Colonic mucosa (tissue), 4 donors: ENCODE measurements at regions not wholly inside any gene's neighbourhood (a gene's known extent, or its start where the extent isn't known, plus 50 kb on each side); places are given as distances from the start of the nearest gene placed in this dataset.
"Not testable (repeated sequence)": the region's sequence is repeated elsewhere in the genome, so short reads cannot be mapped to it uniquely, and the experiment has no call there.

ENCODE experiments used
- DNase-seq: peaks from one replicate; pipeline ENCODE4 v3.0.0-alpha.2; 2020
- H3K27ac ChIP-seq: fragments of 200-600 bp; one replicate; pipeline ENCODE4 v1.8.0; 2021
- H3K27me3 ChIP-seq: fragments of 200-600 bp; one replicate; pipeline ENCODE4 v1.8.0; 2021
- H3K36me3 ChIP-seq: fragments of 200-600 bp; one replicate; pipeline ENCODE4 v1.8.0; 2021
- H3K4me1 ChIP-seq: fragments of 200-600 bp; one replicate; pipeline ENCODE4 v1.8.0; 2021; ENCODE audit warnings: mild to moderate bottlenecking
- H3K4me3 ChIP-seq: fragments of 200-600 bp; one replicate; pipeline ENCODE4 v1.8.0; 2021
- H3K9ac ChIP-seq, 2 donors: one replicate each; pipeline ENCODE4 v1.7.0; 2013; ENCODE audit warnings: control low read depth in 2 of 2, low read depth in 2 of 2, low read length in 2 of 2
- H3K9me3 ChIP-seq: fragments of 200-600 bp; one replicate; pipeline ENCODE4 v1.8.0; 2021
- intact Hi-C: fragments of 100-400 bp; cut with DNase I; formaldehyde crosslinking; loops from one replicate; pipeline ENCODE4 v1.14.1; 2022
- TF ChIP-seq, protein P1 (sequence below): fragments of 200-600 bp; IDR thresholded peaks from one replicate; pipeline ENCODE4 v1.8.0; 2022; ENCODE audit warnings: antibody characterized with exemption, mild to moderate bottlenecking
- donor health status: healthy.
- donor health status: DM: no; HTN: no; CAD: no.
- donor health status: DM: no; HTN: no; CAD: no.

GRCh38 chr3:33977227-33977626 lies 178.8 kb downstream of the PDCD6IP start:
- intact Hi-C loops: no loop called here
- H3K36me3 ChIP-seq: no peaks in the 10 kb centered on the region
- no peaks in the 10 kb centered on the region for H3K4me1 ChIP-seq
- no peak overlapping the region for H3K27ac ChIP-seq
- no peak overlapping the region for H3K4me3 ChIP-seq
- no peak overlapping the region for H3K9ac ChIP-seq
- no peaks in the 10 kb centered on the region for H3K9me3 ChIP-seq
- TF ChIP-seq, protein P1, sequence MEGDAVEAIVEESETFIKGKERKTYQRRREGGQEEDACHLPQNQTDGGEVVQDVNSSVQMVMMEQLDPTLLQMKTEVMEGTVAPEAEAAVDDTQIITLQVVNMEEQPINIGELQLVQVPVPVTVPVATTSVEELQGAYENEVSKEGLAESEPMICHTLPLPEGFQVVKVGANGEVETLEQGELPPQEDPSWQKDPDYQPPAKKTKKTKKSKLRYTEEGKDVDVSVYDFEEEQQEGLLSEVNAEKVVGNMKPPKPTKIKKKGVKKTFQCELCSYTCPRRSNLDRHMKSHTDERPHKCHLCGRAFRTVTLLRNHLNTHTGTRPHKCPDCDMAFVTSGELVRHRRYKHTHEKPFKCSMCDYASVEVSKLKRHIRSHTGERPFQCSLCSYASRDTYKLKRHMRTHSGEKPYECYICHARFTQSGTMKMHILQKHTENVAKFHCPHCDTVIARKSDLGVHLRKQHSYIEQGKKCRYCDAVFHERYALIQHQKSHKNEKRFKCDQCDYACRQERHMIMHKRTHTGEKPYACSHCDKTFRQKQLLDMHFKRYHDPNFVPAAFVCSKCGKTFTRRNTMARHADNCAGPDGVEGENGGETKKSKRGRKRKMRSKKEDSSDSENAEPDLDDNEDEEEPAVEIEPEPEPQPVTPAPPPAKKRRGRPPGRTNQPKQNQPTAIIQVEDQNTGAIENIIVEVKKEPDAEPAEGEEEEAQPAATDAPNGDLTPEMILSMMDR: no peak
- H3K27me3 ChIP-seq: no peaks in the 10 kb centered on the region
- no peak for DNase-seq

- no peaks in the 10 kb centered on the region for H3K27me3 ChIP-seq
- no peak for DNase-seq
- TF ChIP-seq, protein P1: no peak
- H3K9ac ChIP-seq: no peak overlapping the region
- no peak overlapping the region for H3K4me3 ChIP-seq
- H3K4me1 ChIP-seq: no peaks in the 10 kb centered on the region
- no peak overlapping the region for H3K27ac ChIP-seq
- H3K9me3 ChIP-seq: no peaks in the 10 kb centered on the region
- no peaks in the 10 kb centered on the region for H3K36me3 ChIP-seq
- intact Hi-C loops: no loop called here
These were observed 181.8 kb downstream of the PDCD6IP start for GRCh38 chr3:33980252-33980651.

GRCh38 chr3:33982269-33982798 lies 183.9 kb downstream of the PDCD6IP start:
- DNase-seq: no peak
- H3K27ac ChIP-seq: no peak overlapping the region
- H3K9me3 ChIP-seq: no peaks in the 10 kb centered on the region
- no peaks in the 10 kb centered on the region for H3K4me1 ChIP-seq
- no peak overlapping the region for H3K9ac ChIP-seq
- no peaks in the 10 kb centered on the region for H3K27me3 ChIP-seq
- H3K36me3 ChIP-seq: no peaks in the 10 kb centered on the region
- H3K4me3 ChIP-seq: no peak overlapping the region
- TF ChIP-seq, protein P1: no peak
- intact Hi-C loops: no loop called here

DNA sequence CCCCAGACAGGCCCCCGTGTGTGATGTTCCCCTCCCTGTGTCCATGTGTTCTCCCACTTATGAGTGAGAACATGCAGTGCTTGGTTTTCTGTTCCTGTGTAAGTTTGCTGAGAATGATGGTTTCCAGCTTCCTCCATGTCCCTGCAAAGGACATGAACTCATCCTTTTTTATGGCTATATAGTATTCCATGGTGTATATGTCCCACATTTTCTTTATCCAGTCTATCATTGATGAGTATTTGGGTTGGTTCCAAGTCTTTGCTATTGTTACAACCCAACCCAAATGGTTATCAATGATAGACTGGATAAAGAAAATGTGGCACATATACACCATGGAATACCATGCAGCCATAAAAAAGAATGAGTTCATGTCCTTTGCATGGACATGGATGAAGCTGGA lies 184.5 kb downstream of the PDCD6IP start:
- H3K36me3 ChIP-seq, DNase-seq, H3K9me3 ChIP-seq, intact Hi-C loops, H3K4me1 ChIP-seq, H3K4me3 ChIP-seq, H3K9ac ChIP-seq, H3K27ac ChIP-seq, H3K27me3 ChIP-seq: not testable (repeated sequence)

DNA sequence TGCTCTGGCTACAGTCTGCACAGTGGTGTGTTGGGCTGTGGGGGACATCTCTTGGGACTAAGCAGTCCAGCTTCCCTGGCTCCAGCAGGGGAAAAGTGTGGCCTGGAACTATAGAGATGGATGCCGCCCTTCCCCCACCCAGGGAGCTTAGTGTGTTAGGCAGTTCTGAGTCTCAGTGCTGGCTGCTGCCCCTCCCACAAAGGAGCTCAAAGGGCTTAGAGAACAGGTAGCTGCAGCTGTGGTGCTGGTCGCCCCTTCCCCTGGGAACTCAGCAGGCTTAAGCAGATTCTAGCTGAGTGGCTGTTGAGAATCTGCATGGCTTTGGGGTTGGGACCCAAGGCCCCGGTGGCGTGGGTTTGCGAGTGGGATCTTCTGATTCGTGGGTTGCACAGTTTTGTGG lies 190.8 kb downstream of the PDCD6IP start:
- TF ChIP-seq, protein P1: no peak
- no peak overlapping the region for H3K4me3 ChIP-seq
- H3K4me1 ChIP-seq: no peaks in the 10 kb centered on the region
- no peak overlapping the region for H3K27ac ChIP-seq
- DNase-seq: no peak
- no peaks in the 10 kb centered on the region for H3K27me3 ChIP-seq
- H3K36me3 ChIP-seq: no peaks in the 10 kb centered on the region
- intact Hi-C loops: no loop called here
- H3K9ac ChIP-seq: no peak overlapping the region
- H3K9me3 ChIP-seq: no peaks in the 10 kb centered on the region

GRCh38 chr3:33991673-33992072 lies 193.2 kb downstream of the PDCD6IP start:
- no peak for DNase-seq
- TF ChIP-seq, protein P1: no peak
- Histone ChIP-seq H3K27me3 (no peaks in the 10 kb centered on the region), H3K4me3 (no peak overlapping the region), H3K9ac (no peak overlapping the region), H3K36me3 (no peaks in the 10 kb centered on the region), H3K27ac (no peak overlapping the region), H3K9me3 (no peaks in the 10 kb centered on the region), H3K4me1 (no peaks in the 10 kb centered on the region)
- intact Hi-C loops: no loop called here
